ENCODE measurements at regions not wholly inside any gene's neighbourhood (a gene's known extent, or its start where the extent isn't known, plus 50 kb on each side); places are given as distances from the start of the nearest gene placed in this dataset.
A peak's percentile ranks its signal among the peaks of the same experiment; 100 is the strongest.

DNA sequence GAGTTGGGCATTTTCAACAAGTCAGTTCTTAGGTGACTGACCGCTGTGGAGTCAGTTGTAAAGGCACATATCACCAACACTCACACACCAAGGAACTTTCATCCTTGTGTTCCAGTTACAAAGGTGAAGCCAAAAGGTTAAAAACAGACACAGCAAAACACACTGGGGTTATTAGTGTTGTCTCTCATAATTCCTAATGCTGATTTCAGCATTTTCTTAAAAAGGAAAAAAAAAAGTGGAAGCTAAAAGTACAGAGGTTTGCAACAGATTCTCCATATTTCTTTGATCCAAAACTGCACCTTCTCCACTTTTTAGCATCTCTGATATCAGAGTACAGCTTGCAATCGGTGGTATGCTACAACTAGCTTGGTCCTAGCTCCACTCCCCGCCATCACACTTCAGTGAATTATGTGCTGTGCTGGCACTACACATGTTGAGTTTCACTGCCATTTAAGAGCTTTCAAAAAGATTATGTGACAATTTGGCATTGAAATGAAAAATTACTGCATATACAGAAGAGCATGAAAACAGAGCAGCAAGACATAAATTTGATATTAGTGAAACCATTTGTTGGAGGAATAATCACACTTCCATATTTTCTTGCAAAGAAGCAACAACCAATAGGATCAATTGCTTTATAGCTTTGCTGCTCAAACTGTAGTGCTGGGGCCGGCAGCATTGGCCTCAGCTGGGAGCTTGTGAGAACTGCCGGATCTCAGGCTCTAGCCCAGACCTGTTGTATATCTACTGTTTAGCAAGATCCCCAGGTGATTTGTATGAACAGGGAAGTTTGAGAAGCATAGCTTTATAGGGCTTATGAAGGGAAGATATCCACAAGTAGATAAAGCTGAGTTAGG is 62.3 kb upstream of the DAPL1 start:
- no peak for DNase-seq (ENCODE audit: low read depth in 3 of 3)

DNA sequence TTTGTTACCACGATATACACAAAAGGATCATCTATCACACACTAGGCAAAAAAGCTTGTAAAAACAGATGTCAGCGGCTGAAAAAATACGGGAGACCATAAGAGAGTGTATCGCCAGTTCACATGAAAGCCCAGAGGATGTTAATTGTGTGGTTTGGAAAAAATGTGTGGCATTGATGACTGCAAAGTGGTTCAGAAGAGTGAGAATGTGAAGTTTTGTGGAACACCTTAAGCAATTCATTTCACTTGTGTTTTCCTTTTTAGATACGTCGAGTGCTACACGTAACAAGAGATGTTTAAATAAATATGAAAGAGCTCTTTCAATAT is 61.7 kb upstream of the DAPL1 start:
- DNase-seq (ENCODE audit: low read depth in 3 of 3) = no peak

DNA sequence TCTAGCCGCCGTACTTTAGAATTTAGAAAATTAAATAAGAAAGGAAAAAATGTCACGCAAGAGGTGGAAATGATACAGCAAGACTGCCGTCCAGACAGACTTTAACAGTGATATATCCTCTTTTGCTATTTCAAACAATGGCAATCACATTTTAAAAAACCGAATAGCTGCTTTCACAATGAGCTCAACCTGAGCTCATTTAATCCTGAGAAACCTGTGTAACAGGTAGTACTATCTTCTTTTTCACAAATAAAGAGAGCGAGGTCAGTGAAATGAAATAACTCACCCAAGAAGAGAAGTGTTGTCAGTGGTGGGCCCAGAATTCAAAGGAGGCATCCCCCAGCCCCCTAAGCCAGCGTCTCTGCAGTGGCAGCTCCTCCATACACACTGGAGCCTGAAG is 60.7 kb upstream of the DAPL1 start:
- DNase-seq (ENCODE audit: low read depth in 3 of 3) = no peak

- DNase-seq (ENCODE audit: low read depth in 3 of 3) = no peak
Measured at GRCh38 chr2:158735822-158736580, 59.1 kb upstream of the DAPL1 start.

DNA sequence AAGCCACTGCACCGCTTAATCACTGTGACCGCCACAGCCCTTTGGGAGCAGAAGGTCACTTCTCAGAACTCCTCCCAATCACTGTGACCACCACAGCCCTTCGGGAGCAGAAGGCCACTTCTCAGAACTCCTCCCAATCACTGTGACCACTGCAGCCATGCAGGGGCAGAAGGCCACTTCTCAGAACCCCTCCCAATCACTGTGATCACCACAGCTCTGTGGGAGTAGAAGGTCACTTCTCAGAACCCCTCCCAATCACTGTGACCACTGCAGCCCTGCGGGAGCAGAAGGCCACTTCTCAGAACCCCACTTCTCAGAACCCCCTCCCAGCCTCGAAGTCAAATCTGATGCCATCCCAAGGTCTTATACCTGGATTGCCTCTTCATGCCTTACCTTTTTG is 56.8 kb upstream of the DAPL1 start:
- no peak for DNase-seq (ENCODE audit: low read depth in 3 of 3)

DNA sequence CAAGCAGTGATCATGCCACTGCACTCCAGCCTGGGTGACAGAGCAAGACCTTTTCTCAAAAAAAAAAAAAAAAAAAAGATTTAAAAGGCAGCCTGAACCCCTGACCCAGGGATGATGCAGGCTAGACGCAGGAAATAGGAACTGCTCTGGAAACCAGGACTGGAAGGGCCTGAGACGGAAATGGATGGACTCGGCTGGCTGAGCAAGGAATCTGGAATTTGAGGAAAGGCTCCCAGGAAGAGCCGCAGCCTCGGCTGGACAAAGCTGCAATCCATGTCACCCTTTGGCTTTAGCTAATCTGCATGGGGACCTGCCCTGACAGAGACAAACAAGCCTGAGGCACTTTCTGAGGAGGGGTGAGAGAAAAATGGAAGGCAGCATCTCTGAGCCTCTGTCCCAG is 55.0 kb upstream of the DAPL1 start:
- no peak for DNase-seq (ENCODE audit: low read depth in 3 of 3)

DNA sequence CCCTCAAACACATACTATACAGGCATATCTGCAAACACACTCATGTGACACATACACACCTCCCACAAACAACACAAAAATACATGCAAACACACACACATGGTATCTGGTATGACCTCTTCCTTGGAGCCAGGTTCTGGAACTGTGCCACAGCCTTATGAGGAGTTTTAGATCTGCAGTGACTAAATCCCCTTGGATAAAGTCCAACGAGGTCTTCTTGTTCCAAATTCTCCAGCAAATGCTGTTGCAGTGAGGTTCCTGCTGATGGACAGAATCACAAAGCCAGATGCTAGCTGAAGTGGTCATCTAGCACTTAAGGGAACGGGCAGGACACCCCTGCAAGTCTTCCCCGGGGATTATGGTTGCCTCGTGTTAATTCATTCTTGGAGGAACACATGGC is 54.5 kb upstream of the DAPL1 start:
- no peak for DNase-seq (ENCODE audit: low read depth in 3 of 3)

GRCh38 chr2:158741625-158742024 is 53.5 kb upstream of the DAPL1 start:
- no peak for DNase-seq (ENCODE audit: low read depth in 3 of 3)

DNA sequence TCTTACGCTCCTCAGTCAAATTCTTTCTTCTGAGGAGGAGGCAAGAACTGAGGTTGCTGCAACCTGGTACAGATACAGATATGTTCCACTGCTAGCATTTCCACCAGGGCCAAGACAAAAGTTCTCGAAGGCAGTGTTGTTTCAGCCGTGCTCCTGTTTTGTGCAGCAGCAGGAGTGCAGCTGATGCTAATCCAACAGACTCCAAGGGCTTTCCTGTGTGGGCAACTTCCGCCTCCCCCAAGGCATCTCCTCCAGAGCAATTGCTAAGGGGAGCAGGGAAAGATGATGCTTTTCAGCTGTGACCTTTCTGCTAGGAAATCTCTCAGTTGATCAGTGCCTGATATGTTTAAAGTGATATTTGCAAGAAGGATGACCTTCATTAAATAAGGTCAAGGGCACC is 52.6 kb upstream of the DAPL1 start:
- DNase-seq (ENCODE audit: low read depth in 3 of 3) = no peak

GRCh38 chr2:158743466-158743865 is 51.7 kb upstream of the DAPL1 start:
- DNase-seq (ENCODE audit: low read depth in 3 of 3) = no peak

GRCh38 chr2:158743879-158744278 is 51.2 kb upstream of the DAPL1 start:
- no peak for DNase-seq (ENCODE audit: low read depth in 3 of 3)

- peak in 1 of 3 experiments; percentile 3 for DNase-seq (ENCODE audit: low read depth in 3 of 3)
Measured at GRCh38 chr2:158745067-158745865, 49.9 kb upstream of the DAPL1 start.

All from stimulated activated CD4-positive, alpha-beta T cell treated with anti-CD3 and anti-CD28 coated beads, TNF-alpha, amount 100 ng/mL, for 4 hours (primary cell).